Mammary epithelial cell (primary cell): ENCODE measurements at regions not wholly inside any gene's neighbourhood (a gene's known extent, or its start where the extent isn't known, plus 50 kb on each side); places are given as distances from the start of the nearest gene placed in this dataset.

Experiments used
- EZH2 ChIP-seq: IDR thresholded peaks from 2 replicates; pipeline ENCODE4 v1.6.1; 2012; ENCODE audit warnings: low read length, inconsistent platforms, borderline replicate concordance
- TF ChIP-seq, protein P1 (sequence below), 2 donors: IDR thresholded peaks in 1 of 2; conservative IDR thresholded peaks in 1 of 2; 2 replicates each; pipeline ENCODE4 v1.5.1; 2011 to 2012; ENCODE audit warnings: inconsistent platforms in 2 of 2, low read length in 2 of 2, mild to moderate bottlenecking in 2 of 2, control low read depth in 1 of 2, low read depth in 1 of 2; ENCODE audit not compliant: insufficient read depth in 1 of 2; ENCODE audit errors: extremely low read depth in 1 of 2

DNA sequence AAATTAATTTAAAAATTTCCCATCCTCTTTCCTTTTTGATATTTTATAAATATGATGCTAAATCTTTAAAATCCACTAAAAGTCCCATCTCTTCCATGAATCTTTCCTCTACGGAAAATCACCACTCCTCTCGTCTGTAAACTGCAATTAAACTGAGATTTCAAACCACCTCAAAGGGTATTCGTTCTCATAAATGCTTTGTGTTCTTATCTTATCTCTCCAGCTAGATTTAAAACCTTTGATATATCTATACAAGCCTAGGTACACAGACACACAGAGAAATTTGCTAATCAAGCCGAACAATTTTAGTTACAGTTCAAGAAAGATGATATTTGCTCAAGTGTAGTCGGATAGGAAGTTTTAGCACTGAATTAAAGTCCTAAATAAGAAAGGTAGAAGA, 214.6 kb upstream of the PRDM1 start:
- TF ChIP-seq, protein P1, sequence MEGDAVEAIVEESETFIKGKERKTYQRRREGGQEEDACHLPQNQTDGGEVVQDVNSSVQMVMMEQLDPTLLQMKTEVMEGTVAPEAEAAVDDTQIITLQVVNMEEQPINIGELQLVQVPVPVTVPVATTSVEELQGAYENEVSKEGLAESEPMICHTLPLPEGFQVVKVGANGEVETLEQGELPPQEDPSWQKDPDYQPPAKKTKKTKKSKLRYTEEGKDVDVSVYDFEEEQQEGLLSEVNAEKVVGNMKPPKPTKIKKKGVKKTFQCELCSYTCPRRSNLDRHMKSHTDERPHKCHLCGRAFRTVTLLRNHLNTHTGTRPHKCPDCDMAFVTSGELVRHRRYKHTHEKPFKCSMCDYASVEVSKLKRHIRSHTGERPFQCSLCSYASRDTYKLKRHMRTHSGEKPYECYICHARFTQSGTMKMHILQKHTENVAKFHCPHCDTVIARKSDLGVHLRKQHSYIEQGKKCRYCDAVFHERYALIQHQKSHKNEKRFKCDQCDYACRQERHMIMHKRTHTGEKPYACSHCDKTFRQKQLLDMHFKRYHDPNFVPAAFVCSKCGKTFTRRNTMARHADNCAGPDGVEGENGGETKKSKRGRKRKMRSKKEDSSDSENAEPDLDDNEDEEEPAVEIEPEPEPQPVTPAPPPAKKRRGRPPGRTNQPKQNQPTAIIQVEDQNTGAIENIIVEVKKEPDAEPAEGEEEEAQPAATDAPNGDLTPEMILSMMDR (conservative IDR thresholded peaks at IDR 0.05 in 1 of 2, IDR thresholded peaks at IDR 0.05 in 1 of 2; ENCODE audit: extremely low read depth in 1 of 2, insufficient read depth in 1 of 2, low read depth in 1 of 2, low read length in 2 of 2) = no peak
- no peak for TF ChIP-seq EZH2
